ENCODE measurements at regions not wholly inside any gene's neighbourhood (a gene's known extent, or its start where the extent isn't known, plus 50 kb on each side); places are given as distances from the start of the nearest gene placed in this dataset.

DNA sequence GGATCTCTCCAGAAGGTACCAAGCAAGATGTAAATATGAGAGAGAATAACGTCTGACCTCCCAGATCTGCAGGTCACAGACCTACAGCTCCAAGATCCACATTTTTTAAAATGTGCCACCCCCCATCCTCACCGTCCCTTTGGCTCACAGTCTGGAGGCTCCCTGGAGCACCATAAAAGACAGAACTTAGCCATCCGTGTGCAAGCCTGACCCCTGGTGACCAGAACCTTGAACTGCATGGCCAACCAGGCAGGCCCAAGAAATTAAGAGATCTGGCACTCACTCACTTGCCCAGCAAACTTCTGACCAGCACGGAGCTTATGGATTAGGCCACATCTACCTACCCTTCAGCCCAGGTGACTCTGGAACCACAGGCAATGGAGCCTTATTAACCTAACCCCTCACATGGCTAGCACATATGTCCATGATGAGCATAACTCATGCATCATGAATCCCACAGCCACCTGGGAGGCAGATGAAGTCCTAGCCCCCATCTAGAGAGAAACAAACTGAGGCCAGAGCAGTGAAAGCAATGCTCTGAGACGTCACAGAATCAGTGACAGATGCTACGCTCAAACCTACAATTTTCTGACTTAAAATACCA lies 275.3 kb downstream of the UACA start:
- peaks cover 21% of the 10 kb centered on the region for H3K27me3 Mint-ChIP-seq (ENCODE audit: insufficient read depth, low read depth)

DNA sequence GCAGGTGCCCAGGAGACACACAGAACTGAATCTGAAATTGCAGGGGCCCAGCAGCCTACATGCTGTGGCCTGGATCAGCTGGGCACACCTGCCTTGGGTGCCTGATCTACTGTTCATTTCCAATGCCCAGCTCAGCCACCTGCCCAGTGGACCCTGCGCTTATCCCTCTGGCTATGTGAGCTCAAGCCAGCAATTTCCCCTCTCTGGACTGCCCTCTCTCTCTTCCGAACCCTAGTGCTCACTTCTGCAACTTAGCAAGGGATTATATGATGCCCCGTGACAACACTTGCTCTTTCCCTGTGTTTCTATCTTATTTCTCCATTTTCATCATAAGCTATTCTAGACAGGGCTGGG lies 276.0 kb downstream of the UACA start:
- Histone ChIP-seq H3K27me3 (no peaks in the 10 kb centered on the region), H3K4me3 (no peak overlapping the region), H3K9ac (no peak overlapping the region), H3F3A (ENCODE audit: low read depth) (no peaks in the 10 kb centered on the region), H3K9me3 (ENCODE audit: low read depth) (no peaks in the 10 kb centered on the region), H3K36me3 (no peaks in the 10 kb centered on the region), H4K20me1 (ENCODE audit: low read depth) (no peaks in the 10 kb centered on the region), H3K27ac (no peak overlapping the region), H3K4me1 (no peaks in the 10 kb centered on the region), H3K4me2 (no peak overlapping the region), H2AFZ (replicated peaks) (no peak overlapping the region), H3K79me2 (ENCODE audit: low read depth) (no peaks in the 10 kb centered on the region)
- TF ChIP-seq, protein P1, sequence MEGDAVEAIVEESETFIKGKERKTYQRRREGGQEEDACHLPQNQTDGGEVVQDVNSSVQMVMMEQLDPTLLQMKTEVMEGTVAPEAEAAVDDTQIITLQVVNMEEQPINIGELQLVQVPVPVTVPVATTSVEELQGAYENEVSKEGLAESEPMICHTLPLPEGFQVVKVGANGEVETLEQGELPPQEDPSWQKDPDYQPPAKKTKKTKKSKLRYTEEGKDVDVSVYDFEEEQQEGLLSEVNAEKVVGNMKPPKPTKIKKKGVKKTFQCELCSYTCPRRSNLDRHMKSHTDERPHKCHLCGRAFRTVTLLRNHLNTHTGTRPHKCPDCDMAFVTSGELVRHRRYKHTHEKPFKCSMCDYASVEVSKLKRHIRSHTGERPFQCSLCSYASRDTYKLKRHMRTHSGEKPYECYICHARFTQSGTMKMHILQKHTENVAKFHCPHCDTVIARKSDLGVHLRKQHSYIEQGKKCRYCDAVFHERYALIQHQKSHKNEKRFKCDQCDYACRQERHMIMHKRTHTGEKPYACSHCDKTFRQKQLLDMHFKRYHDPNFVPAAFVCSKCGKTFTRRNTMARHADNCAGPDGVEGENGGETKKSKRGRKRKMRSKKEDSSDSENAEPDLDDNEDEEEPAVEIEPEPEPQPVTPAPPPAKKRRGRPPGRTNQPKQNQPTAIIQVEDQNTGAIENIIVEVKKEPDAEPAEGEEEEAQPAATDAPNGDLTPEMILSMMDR (IDR thresholded peaks at IDR 0.05): no peak
- TF ChIP-seq EZH2phosphoT487 (IDR thresholded peaks at IDR 0.05): no peak
- H3K4me3 Mint-ChIP-seq: no peak overlapping the region
- H3K4me1 Mint-ChIP-seq: peaks cover 6% of the 10 kb centered on the region
- peak overlapping the region; percentile 3 for H3K27ac Mint-ChIP-seq
- no peak for DNase-seq (ENCODE audit: low spot score)
- no peaks in the 10 kb centered on the region for H3K9me3 Mint-ChIP-seq
- peaks cover 18% of the 10 kb centered on the region for H3K27me3 Mint-ChIP-seq (ENCODE audit: insufficient read depth, low read depth)
- no peaks in the 10 kb centered on the region for H3K36me3 Mint-ChIP-seq

More for the DNA sequence above, 275.3 kb downstream of the UACA start:
- Mint-ChIP-seq H3K4me3 (peak overlapping the region; percentile 56), H3K27ac (no peak overlapping the region), H3K4me1 (peaks cover 8% of the 10 kb centered on the region), H3K9me3 (no peaks in the 10 kb centered on the region), H3K36me3 (no peaks in the 10 kb centered on the region)
- peak; percentile 74 for DNase-seq (ENCODE audit: low spot score)
- no peak overlapping the region for H2AFZ ChIP-seq (replicated peaks)
- H3K9me3 ChIP-seq (ENCODE audit: low read depth): no peaks in the 10 kb centered on the region
- H3K27me3 ChIP-seq: no peaks in the 10 kb centered on the region
- TF ChIP-seq, protein P1 (IDR thresholded peaks at IDR 0.05): peak; percentile 96
- no peak for TF ChIP-seq EZH2 (IDR thresholded peaks at IDR 0.05)
- H3K4me3 ChIP-seq: no peak overlapping the region
- H4K20me1 ChIP-seq (ENCODE audit: low read depth): no peaks in the 10 kb centered on the region
- no peaks in the 10 kb centered on the region for H3F3A ChIP-seq (ENCODE audit: low read depth)
- no peaks in the 10 kb centered on the region for H3K36me3 ChIP-seq
- H3K27ac ChIP-seq: no peak overlapping the region
- H3K79me2 ChIP-seq (ENCODE audit: low read depth): no peaks in the 10 kb centered on the region
- H3K4me1 ChIP-seq: no peaks in the 10 kb centered on the region
- H3K4me2 ChIP-seq: no peak overlapping the region
- no peak overlapping the region for H3K9ac ChIP-seq

DNA sequence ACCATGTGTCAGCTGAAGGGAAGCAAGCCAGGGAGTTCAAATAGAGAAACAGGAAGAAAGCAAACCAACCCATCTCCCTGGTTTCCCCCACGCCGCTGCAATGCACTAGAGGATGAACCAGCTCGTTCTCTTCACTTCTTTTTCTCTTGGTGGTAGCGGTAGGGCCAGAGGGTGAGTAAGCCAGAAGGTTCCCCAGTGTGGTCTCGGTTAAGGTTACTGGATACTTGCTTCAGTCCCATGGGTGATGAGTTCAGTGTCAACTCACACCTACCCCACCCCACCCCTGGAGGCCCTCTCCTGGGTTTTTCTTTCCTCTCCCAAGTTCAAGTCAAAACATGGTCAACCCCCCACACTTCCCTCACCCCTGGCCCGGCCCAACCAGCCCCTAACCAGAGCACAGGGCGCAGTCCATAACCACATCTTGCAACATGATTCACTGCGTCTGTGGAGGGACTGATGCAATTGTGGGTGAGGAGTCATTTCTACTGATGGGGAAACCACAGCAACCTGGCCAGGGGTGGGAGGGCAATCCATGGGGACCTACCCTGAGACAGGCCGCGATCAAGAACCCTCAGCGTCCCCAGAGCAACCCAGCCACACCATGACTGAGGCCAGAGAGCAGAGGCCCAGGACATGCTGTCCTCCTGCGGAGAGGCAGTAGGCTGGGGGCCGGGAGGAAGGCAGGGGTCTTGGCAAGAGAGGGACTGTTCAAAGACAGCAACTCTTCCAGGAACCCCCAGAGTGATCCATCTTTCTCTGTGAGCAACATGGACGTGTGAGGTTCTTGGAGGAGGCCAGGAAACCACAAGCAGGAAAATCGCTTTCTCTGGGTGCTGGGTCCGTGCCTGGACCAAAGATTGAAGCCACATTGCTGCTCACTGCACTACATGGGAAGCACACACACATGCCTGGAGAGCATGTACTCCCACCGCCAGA lies 276.6 kb downstream of the UACA start:
- Mint-ChIP-seq H3K36me3 (no peaks in the 10 kb centered on the region), H3K4me3 (no peak overlapping the region), H3K27ac (no peak overlapping the region), H3K27me3 (ENCODE audit: insufficient read depth, low read depth) (peaks cover 17% of the 10 kb centered on the region), H3K9me3 (no peaks in the 10 kb centered on the region), H3K4me1 (peaks cover 3% of the 10 kb centered on the region)
- H3F3A ChIP-seq (ENCODE audit: low read depth): no peaks in the 10 kb centered on the region
- TF ChIP-seq EZH2 (IDR thresholded peaks at IDR 0.05): no peak
- TF ChIP-seq, protein P1 (IDR thresholded peaks at IDR 0.05): no peak
- TF ChIP-seq EZH2phosphoT487 (IDR thresholded peaks at IDR 0.05): no peak
- no peak overlapping the region for H3K27ac ChIP-seq
- no peaks in the 10 kb centered on the region for H3K4me1 ChIP-seq
- H2AFZ ChIP-seq (replicated peaks): no peak overlapping the region
- H3K9me3 ChIP-seq (ENCODE audit: low read depth): no peaks in the 10 kb centered on the region
- no peaks in the 10 kb centered on the region for H3K79me2 ChIP-seq (ENCODE audit: low read depth)
- no peak overlapping the region for H3K9ac ChIP-seq
- H4K20me1 ChIP-seq (ENCODE audit: low read depth): no peaks in the 10 kb centered on the region
- H3K4me3 ChIP-seq: no peak overlapping the region
- no peak overlapping the region for H3K4me2 ChIP-seq
- no peak for DNase-seq (ENCODE audit: low spot score)
- no peaks in the 10 kb centered on the region for H3K27me3 ChIP-seq
- no peaks in the 10 kb centered on the region for H3K36me3 ChIP-seq
